HG03025 (cell line): ENCODE measurements at regions not wholly inside any gene's neighbourhood (a gene's known extent, or its start where the extent isn't known, plus 50 kb on each side); places are given as distances from the start of the nearest gene placed in this dataset.
"Not testable (repeated sequence)": the region's sequence is repeated elsewhere in the genome, so short reads cannot be mapped to it uniquely, and the experiment has no call there.

ENCODE experiments used
- ATAC-seq: cut with Tn5 transposase; IDR thresholded peaks from one replicate; pipeline ENCODE4 v1.9.1; 2021; ENCODE audit warnings: mild to moderate bottlenecking, moderate library complexity; ENCODE audit not compliant: unreplicated experiment, low FRiP score

DNA sequence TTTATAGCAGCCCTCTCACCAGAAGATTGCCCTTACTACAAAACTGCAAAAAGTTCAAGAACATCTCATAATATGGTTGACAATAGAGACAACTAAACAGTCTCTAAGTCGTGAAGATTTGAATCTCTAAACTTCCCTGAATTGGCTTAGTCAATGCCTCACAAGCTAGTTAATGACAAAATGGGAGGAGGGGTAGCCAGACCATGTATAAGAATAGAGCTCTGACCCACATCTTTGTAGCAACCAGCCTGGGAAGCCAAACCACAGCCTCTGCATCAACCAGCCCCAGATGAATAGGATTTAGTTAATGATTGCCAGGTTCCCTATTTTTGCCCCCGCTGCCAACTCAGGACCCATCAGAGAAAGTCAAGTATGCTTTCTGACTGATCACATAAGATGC is 1265.9 kb upstream of the PCDH10 start:
- not testable (repeated sequence) for ATAC-seq

DNA sequence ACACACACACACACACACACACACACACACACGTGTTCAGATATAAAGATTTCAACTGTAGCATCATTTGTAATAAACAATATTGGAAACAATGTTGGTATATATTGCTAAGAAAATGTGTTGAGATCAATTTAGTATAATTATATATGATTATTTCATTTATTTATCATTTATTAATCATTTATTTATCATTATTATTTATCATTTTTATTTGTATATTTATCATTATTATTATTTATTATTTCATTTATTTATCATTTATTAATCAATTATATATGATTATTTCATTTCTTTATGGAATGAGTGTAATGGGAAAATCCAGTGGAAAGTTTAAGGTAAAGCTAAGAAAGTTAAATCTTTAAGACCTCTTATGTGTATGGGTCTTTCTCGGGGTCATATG is 1223.4 kb upstream of the PCDH10 start:
- not testable (repeated sequence) for ATAC-seq

DNA sequence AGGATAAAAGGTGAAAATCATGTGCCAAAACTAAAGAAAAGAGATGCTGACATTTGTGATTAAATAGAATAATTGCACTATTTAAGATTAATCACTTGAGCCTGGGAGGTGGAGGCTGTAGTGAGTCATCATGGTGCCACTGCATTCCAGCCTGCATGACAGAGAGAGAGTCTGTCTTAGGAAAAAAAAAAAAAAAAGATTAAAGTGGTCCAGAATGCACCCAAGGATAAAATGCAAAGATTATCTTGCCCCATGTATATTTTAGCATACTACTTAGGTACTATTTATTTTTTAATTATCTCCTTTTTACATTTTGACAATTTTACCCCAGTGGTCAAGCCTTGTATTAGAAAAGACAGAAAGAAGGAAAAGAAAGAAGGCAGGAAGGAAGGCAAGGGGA is 1181.4 kb upstream of the PCDH10 start:
- not testable (repeated sequence) for ATAC-seq

DNA sequence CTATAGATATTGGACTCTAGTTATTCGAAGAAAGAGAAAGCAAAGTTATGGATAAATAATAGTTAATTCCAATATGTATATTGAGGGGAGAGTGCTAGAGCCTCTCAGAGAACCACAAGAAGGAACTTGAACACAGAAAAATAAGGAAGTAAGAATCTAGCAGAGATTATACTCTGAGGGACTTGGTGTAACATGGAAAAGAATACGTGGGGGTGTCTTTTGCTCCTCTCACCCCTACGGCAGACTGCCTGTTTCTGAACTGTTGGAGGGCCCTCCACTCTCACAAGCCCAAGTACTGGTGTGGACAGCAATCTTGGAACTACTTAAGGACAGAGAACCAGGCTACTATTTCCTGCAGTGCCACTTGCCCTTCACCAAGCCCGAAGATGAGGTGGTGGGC is 1174.4 kb upstream of the PCDH10 start:
- ATAC-seq: no peak

DNA sequence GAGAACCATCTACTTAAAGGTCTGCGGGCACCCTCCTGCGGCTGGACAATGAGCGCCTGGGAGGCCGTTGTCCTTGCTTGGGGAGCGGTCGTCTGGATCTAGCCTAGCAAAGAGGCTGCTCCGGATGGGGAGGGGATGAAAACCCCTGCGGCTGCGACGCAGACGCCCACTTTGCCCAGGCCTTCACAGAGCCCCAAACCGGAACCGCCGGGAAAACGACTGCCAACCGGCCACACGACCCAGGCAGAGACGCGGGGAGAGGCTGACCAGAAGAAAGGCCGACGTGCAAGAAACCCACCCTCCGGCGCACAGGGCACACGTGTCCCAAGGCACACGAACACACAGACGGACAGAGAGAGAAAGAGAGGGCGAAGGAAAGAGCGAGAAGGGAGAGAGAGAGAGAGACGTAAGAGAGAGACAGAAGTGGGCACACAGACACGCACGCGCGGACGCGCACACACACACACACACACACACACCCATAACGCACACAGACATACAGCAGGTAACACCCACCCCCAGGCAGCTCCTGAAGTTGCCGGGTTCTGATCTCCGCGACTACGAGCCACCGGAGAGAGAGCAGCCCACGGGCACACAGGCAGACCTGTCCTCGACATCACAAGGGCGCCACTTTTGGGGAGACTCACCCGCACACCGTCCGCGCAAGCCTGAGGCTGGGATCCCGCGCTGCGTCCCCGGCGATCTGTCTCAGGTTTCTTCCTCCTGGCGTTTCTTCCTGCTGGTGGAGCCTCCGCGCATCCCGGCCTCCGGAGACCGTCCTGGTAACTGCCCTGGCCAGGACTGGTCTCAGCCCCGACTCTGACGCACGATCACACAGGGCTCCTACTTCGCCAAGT is 1173.6 kb upstream of the PCDH10 start:
- not testable (repeated sequence) for ATAC-seq

DNA sequence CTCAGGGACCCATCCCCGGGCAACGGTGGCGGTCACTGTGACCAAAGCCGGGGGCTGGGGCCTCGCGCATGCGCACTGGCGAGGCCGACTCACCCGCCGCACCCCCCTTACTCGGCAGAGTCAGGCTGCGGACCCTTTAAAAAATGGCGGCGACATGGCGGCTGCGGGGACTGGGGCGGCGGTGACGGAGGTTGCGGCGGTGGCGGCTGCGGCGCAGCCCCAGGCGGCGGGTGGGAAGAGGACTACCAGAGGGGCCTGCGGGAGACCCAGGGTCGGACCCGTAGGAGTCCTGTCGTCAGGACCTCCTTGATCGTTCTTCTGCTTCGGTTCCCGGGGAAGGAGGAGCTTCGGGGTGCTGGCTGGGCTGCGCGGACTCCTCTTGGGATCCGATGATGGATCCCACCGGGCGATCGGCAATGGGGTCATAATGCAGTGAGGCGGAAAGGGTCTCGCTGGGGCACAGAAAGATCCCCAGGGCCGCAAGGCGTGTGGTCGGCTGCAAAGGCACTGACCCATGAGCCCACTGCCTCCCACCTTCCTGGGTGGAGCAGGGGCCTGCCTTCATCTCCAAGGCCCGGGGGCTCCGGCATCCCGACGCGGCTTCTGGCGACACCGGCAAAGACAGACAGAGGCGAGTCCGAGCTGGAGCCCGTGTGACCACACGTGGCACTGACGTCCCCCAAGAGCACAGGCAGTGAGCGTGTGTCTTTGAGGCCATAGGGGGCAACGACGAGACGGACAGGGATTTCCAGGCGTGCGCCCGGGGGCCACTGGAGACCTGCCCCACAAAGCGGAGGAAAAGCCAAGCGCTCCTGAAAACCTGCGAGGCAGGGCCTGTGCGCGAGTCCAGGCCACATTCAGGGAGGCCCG is 1172.7 kb upstream of the PCDH10 start:
- not testable (repeated sequence) for ATAC-seq

DNA sequence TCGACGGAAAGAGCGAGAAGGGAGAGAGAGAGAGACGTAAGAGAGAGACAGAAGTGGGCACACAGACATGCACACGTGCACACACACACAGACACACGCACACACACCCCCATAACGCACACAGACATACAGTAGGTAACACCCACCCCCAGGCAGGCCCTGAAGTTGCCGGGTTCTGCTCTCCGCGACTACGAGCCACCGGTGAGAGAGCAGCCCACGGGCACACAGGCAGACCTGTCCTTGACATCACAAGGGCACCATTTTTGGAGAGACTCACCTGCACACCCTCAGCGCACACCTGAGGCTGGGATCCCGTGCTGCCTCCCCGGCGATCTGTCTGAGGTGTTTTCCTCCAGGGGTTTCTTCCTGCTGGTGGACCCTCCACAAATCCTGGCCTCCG is 1171.0 kb upstream of the PCDH10 start:
- ATAC-seq: no peak

DNA sequence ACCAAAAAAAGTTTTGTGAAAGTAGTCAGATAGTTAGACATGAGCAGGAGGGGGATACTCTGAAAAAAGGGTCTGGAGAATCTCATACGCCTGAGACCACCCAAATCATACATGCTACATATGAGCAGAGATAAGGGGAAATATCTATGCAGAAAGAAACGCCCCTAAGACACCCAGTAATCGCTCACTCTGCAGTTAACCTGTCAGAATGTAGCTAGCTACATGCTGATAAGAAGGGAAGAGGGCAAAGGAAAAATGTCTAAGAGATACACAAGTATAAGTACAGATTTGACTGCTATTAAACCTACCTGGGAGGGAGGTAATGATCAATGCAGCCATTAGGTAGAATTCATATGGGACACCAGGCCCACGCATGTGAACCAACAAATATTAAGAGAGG is 1159.5 kb upstream of the PCDH10 start:
- ATAC-seq: no peak

DNA sequence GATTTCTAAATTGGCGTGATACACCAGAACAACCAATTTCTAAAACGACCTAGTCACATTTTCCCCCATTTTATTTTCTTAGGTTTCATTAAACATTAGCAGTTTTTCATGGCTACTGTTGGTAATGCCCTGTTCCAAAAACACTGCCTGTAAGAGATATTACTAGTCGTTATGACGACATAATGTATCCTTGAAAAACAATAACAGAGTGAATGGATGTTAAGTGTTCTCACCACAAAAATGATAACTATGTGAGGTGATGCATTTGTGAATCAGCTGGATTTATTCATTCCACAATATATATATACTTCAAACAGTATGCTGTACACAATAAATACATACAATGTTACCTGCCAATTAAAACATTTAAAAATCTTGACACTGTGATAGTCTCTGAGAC is 1147.6 kb upstream of the PCDH10 start:
- no peak for ATAC-seq

DNA sequence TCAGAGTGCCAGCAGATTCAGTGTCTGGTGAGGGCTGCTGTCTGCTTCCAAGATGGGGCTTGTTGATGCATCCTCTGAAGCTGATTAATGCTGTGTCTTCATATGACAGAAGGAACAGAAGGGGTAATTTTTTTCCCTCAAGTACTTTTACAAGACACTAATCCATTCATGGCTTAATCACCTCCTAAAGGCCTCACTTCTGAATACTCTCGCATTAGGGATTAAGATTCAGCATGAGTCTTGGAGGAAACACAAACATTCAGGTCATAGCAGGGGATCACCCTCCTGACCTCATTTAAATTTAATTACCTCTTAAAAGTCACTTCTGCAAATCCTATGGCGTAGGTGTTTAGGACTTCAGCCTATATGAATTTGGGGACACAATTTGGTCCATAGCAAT is 1145.5 kb upstream of the PCDH10 start:
- no peak for ATAC-seq

DNA sequence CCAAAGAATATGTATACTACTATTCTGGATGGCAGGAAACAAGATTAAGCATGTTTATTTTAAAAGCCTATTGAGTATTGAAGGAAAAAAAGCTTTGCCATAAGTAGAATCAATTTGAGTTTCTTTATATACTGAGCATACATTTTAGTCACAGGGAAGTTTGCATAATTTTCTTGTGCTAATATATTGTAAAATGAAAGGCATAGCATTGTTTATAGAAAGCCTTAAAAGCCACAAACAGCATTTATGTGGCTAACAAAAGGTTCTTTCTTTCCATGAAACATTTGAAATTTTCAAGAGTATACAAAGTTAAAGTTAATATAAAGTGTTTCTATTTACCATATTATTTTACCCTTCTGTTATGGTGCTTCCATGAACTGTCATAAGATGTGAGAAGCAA is 1133.8 kb upstream of the PCDH10 start:
- no peak for ATAC-seq

DNA sequence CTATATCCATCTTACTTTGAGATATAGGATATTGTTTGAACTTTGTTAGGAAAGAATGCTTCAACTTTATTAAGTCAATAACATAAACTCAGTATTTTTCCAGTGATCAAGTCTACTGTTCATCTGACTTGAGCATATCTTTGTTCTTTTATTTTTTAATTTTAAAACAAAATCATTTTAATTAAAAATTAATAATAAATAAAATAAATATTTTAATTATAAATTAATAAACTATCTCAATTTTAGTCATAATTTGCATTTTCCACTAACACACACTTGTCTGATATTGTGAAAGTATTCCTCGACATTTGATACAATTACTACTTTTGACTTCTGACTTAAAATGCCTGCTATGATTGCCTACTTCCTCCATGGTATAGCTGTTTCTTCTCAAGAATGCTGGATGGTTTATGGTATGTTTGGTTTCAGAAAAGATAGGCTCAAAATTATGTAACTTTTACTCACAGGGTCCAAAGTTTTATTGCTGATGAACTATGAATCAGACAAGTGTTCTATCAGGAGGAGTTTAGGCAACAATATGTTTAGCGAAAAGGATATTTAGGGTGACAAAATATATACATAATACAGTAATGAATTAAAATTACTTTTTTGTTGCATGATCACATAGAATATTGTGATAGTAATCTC is 1132.3 kb upstream of the PCDH10 start:
- no peak for ATAC-seq

DNA sequence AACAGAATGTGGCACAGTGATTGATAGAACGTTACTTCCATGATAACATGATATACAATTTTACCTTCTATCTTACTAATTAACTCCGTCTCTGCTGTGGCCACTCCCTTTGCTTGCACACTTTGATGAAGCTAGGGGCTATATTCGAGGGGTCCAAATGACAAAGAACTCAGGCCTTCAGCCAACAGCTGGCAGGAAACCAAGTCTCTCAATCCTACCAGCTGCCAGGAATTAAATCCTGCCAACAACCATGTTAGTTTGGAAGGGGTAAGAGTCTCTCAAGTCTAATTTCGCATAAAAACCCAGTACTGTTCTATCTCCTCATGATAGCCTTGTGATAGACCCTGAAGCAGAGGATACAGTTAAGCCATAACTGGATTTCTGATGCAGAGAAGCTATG is 1122.9 kb upstream of the PCDH10 start:
- no peak for ATAC-seq

DNA sequence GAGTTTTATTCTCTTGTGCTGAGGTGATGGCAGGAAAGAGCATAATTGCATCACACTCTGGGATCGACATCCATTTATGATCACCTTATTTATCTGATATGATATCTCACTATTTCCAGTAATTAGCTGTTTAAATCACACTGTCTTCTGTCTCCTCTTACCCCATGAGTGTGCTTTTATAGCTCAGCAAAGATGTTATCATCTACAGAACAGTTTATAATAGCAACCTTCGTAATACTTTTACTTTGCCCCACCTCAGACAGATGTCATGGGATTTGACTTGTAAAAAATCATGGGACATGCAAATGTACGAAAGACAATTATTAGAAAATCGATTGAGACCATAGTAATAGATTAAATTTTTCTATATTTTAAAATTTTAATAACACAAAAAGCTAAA is 1122.3 kb upstream of the PCDH10 start:
- ATAC-seq: no peak

DNA sequence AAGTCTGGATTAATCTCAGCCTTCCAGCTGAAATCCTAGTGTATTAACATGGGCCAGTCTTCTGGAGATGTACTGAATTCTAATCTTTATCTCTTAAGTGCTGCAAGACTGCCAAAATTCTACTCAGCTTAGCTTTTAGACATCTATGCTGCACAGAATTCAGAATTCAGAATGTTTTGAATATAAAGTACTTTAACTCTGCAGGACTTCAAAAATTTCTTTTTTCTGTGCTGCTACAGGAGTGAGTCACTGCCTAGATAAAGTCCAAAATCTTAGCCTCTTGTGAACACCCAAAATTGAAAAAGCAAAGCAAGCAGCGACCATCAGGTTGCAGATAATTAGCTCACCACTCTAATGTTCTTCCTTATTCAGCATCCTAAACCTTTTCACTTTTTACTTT is 1092.6 kb upstream of the PCDH10 start:
- no peak for ATAC-seq

DNA sequence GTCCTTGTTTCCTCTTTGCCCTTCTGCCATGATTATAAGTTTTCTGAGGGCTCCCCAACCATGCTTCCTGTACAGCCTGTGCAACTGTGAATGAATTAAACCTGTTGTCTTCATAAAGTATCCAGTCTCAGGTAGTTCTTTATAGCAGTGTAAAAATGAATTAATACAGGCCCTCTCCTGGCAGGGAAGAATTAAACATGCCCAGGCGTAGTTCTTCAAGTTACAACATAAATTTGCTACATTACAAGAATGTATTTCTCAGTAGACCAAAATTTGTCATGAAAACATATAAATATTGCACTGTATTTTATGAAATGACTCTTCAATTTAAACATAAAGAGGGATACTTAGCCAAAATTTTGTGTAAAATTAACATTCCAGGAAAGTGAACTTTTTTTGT is 1089.9 kb upstream of the PCDH10 start:
- ATAC-seq: no peak

DNA sequence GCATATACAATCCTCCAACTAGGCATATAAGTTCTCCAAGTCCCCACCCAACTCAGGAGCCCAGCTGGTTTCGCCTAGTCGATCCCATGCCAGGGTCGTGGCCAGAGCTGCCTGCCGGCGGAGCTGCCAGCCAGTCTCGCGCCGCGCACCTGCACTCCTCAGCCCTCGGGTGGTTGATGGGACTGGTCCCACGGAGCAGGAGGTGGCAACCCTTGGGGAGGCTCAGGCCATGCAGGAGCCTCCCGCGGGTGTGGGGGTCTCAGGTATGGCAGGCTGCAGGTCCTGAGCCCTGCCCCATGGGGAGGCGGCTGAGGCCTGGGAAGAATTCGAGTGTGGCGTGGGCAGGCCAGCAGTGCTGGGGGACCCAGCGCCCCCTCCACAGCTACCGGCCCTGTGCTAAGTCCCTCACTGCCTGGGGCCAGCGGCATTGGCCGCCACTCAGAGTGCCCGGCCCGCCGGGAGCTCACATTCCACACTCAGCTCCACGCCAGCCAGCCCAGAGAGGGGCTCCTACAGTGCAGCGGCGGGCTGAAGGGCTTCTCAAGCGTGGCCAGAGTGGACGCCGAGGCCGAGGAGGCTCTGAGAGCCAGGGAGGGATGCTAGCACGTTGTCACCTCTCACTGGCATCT is 1086.4 kb upstream of the PCDH10 start:
- no peak for ATAC-seq

DNA sequence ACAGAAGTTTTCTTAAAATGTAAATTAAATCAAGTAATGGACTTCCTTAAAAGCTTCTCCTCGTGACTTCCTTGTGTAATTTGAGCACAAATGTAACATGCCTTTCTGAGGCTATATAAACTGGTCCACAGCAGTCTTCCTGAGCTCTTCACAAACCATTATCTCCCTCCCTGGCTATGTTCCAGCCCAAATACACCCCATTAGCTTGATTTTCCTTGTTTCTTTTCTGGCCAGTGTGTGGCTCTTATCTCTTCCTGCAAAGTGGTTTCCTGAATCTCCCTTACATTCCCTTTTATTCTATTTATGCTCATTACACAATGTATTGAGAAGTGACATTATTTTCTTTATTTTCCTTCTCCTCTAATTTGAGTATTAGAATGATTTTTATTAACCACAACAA is 1085.3 kb upstream of the PCDH10 start:
- ATAC-seq: no peak

DNA sequence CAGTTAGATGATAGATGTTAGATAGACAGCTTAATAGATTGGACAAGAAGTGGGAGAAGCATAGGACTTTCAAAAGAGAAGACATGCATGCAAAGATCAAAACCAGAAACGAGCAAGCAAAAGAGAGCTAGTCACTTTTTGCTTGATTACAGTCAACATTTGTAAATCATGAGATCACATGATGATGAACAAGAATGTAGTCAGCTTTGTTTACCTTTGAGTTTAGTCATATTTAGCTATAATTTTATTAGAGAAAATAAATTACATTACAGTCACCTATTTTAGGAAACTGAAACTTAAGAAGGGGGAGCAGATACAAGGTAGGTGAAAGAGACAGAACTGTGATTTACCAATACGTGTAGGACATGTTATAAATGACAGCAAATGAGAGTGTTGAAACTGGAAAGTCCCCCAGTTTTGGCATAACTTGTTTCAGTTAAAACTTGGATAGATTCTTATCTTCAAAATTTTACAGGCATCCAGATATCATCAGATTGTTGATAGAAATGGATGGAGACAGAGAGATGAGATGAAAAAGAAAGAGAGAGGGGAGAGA is 1083.1 kb upstream of the PCDH10 start:
- ATAC-seq: no peak

DNA sequence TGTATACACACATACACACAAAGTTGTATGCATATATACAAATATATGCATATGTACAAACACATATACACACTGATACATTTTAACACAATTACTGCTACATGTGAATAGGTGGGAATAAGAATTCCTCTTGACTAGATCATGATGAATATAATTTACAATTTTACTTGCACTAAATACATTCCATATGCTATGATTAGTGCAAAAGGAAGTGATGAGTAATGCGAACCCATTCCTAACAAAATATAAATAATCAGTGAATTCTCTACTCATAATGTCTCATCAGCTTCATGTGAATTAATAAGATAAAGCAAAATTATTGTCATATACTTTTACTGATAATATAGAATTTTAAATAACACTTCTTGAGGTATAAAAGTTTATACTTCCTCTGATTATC is 1077.3 kb upstream of the PCDH10 start:
- ATAC-seq: no peak
